Activated naive CD4-positive, alpha-beta T cell treated with anti-CD3 and anti-CD28 coated beads, Interleukin-2, amount 10 ng/mL, durations not matched to agents 7 days and 5 days (primary cell): ENCODE measurements at regions not wholly inside any gene's neighbourhood (a gene's known extent, or its start where the extent isn't known, plus 50 kb on each side); places are given as distances from the start of the nearest gene placed in this dataset.
"Not testable (repeated sequence)": the region's sequence is repeated elsewhere in the genome, so short reads cannot be mapped to it uniquely, and the experiment has no call there.

Source experiments
- CTCF ChIA-PET: fragments of 350-600 bp; sonication (Branson Sonifier 250); formaldehyde crosslinking; loops from one replicate; lab custom pipeline; 2021; ENCODE audit warnings: antibody characterized with exemption; lab: Charles Lee
- DNase-seq: peaks from one replicate; pipeline ENCODE4 v3.0.0-alpha.2; 2020
- H3K27ac Mint-ChIP-seq: one replicate; pipeline ENCODE4 v1.8.0; 2021; ENCODE audit warnings: mild to moderate bottlenecking, moderate library complexity, mixed read lengths
- H3K27me3 Mint-ChIP-seq: one replicate; pipeline ENCODE4 v1.8.0; 2021; ENCODE audit warnings: mild to moderate bottlenecking, mixed read lengths
- H3K36me3 Mint-ChIP-seq: one replicate; pipeline ENCODE4 v1.8.0; 2021; ENCODE audit warnings: mixed read lengths
- H3K4me1 Mint-ChIP-seq: one replicate; pipeline ENCODE4 v1.8.0; 2021; ENCODE audit warnings: mixed read lengths
- H3K4me3 Mint-ChIP-seq: one replicate; pipeline ENCODE4 v1.8.0; 2021; ENCODE audit warnings: mild to moderate bottlenecking, moderate library complexity, mixed read lengths
- H3K9me3 Mint-ChIP-seq: one replicate; pipeline ENCODE4 v1.8.0; 2021; ENCODE audit warnings: mixed read lengths

GRCh38 chr2:589281-590130 is 87.7 kb downstream of the TMEM18 start:
- no peak overlapping the region for H3K27ac Mint-ChIP-seq
- H3K4me3 Mint-ChIP-seq, result no peak overlapping the region
- H3K4me1 Mint-ChIP-seq, result peaks cover 14% of the 10 kb centered on the region
- H3K36me3 Mint-ChIP-seq, result no peaks in the 10 kb centered on the region
- peaks cover 2% of the 10 kb centered on the region for H3K9me3 Mint-ChIP-seq
- no peak for DNase-seq
- peaks cover 47% of the 10 kb centered on the region for H3K27me3 Mint-ChIP-seq
- CTCF ChIA-PET, result no interaction called here

- Mint-ChIP-seq H3K4me1 (peaks cover 14% of the 10 kb centered on the region), H3K9me3 (peaks cover 2% of the 10 kb centered on the region), H3K4me3 (no peak overlapping the region), H3K27me3 (peaks cover 52% of the 10 kb centered on the region), H3K36me3 (no peaks in the 10 kb centered on the region), H3K27ac (no peak overlapping the region)
- CTCF ChIA-PET, result no interaction called here
- DNase-seq, result no peak
These were observed 89.0 kb downstream of the TMEM18 start for GRCh38 chr2:588074-588645.

- Mint-ChIP-seq H3K27me3 (peaks cover 57% of the 10 kb centered on the region), H3K9me3 (peaks cover 2% of the 10 kb centered on the region), H3K36me3 (no peaks in the 10 kb centered on the region), H3K4me1 (peaks cover 14% of the 10 kb centered on the region), H3K4me3 (no peak overlapping the region), H3K27ac (no peak overlapping the region)
- DNase-seq, result no peak
- CTCF ChIA-PET, result no interaction called here
These were observed 89.9 kb downstream of the TMEM18 start for GRCh38 chr2:587087-587960.

- H3K4me3 Mint-ChIP-seq, result no peak overlapping the region
- H3K9me3 Mint-ChIP-seq, result peaks cover 2% of the 10 kb centered on the region
- peaks cover 14% of the 10 kb centered on the region for H3K4me1 Mint-ChIP-seq
- H3K27ac Mint-ChIP-seq, result no peak overlapping the region
- no peak for DNase-seq
- H3K36me3 Mint-ChIP-seq, result no peaks in the 10 kb centered on the region
- CTCF ChIA-PET, result no interaction called here
- H3K27me3 Mint-ChIP-seq, result peaks cover 59% of the 10 kb centered on the region
These were observed 90.5 kb downstream of the TMEM18 start for GRCh38 chr2:586641-587076.

- peak; percentile 57 for DNase-seq
- CTCF ChIA-PET, result interaction anchor here (0.6 to 1.3 kb wide), 5 partner anchors 24 to 963 kb away, joined by 3 to 4 read pairs (median 3); no protein-coding TSS in a partner anchor
- peaks cover 2% of the 10 kb centered on the region for H3K9me3 Mint-ChIP-seq
- H3K4me3 Mint-ChIP-seq, result no peak overlapping the region
- H3K36me3 Mint-ChIP-seq, result no peaks in the 10 kb centered on the region
- H3K27ac Mint-ChIP-seq, result peak overlapping the region; percentile 13
- peaks cover 59% of the 10 kb centered on the region for H3K27me3 Mint-ChIP-seq
- peaks cover 14% of the 10 kb centered on the region for H3K4me1 Mint-ChIP-seq
These were observed 92.1 kb downstream of the TMEM18 start for GRCh38 chr2:584863-585823.

- Mint-ChIP-seq H3K4me3 (no peak overlapping the region), H3K27ac (no peak overlapping the region), H3K9me3 (peaks cover 2% of the 10 kb centered on the region), H3K36me3 (no peaks in the 10 kb centered on the region), H3K4me1 (peaks cover 14% of the 10 kb centered on the region), H3K27me3 (peaks cover 50% of the 10 kb centered on the region)
- CTCF ChIA-PET, result no interaction called here
- no peak for DNase-seq
These were observed 93.5 kb downstream of the TMEM18 start for GRCh38 chr2:583666-584065.

- peaks cover 14% of the 10 kb centered on the region for H3K4me1 Mint-ChIP-seq
- DNase-seq, result no peak
- no peak overlapping the region for H3K4me3 Mint-ChIP-seq
- CTCF ChIA-PET, result no interaction called here
- peaks cover 2% of the 10 kb centered on the region for H3K9me3 Mint-ChIP-seq
- no peak overlapping the region for H3K27ac Mint-ChIP-seq
- no peaks in the 10 kb centered on the region for H3K36me3 Mint-ChIP-seq
- H3K27me3 Mint-ChIP-seq, result peaks cover 46% of the 10 kb centered on the region
These were observed 94.2 kb downstream of the TMEM18 start for GRCh38 chr2:582792-583528.

GRCh38 chr2:582289-582688 is 94.9 kb downstream of the TMEM18 start:
- H3K9me3 Mint-ChIP-seq, H3K27ac Mint-ChIP-seq, H3K36me3 Mint-ChIP-seq, CTCF ChIA-PET, DNase-seq, H3K4me3 Mint-ChIP-seq: not testable (repeated sequence)
- Mint-ChIP-seq H3K27me3 (peaks cover 40% of the 10 kb centered on the region), H3K4me1 (peaks cover 14% of the 10 kb centered on the region)

- Mint-ChIP-seq H3K4me3 (no peak overlapping the region), H3K27me3 (peaks cover 28% of the 10 kb centered on the region), H3K4me1 (peaks cover 5% of the 10 kb centered on the region), H3K9me3 (peaks cover 5% of the 10 kb centered on the region), H3K36me3 (no peaks in the 10 kb centered on the region), H3K27ac (no peak overlapping the region)
- no peak for DNase-seq
- CTCF ChIA-PET, result no interaction called here
These were observed 97.2 kb downstream of the TMEM18 start for GRCh38 chr2:579961-580360.

- DNase-seq, result no peak
- Mint-ChIP-seq H3K36me3 (no peaks in the 10 kb centered on the region), H3K27ac (no peak overlapping the region), H3K9me3 (peaks cover 5% of the 10 kb centered on the region), H3K4me1 (no peaks in the 10 kb centered on the region), H3K27me3 (peaks cover 28% of the 10 kb centered on the region), H3K4me3 (no peak overlapping the region)
- CTCF ChIA-PET, result no interaction called here
These were observed 97.8 kb downstream of the TMEM18 start for GRCh38 chr2:579351-579886.

GRCh38 chr2:576292-576691 is 100.9 kb downstream of the TMEM18 start:
- Mint-ChIP-seq H3K27me3 (peaks cover 13% of the 10 kb centered on the region), H3K9me3 (peaks cover 5% of the 10 kb centered on the region), H3K4me1 (no peaks in the 10 kb centered on the region), H3K36me3 (no peaks in the 10 kb centered on the region), H3K27ac (no peak overlapping the region), H3K4me3 (no peak overlapping the region)
- CTCF ChIA-PET, result no interaction called here
- DNase-seq, result no peak

- CTCF ChIA-PET, result no interaction called here
- peaks cover 5% of the 10 kb centered on the region for H3K9me3 Mint-ChIP-seq
- no peak for DNase-seq
- H3K27ac Mint-ChIP-seq, result no peak overlapping the region
- H3K27me3 Mint-ChIP-seq, result peaks cover 10% of the 10 kb centered on the region
- no peaks in the 10 kb centered on the region for H3K36me3 Mint-ChIP-seq
- no peaks in the 10 kb centered on the region for H3K4me1 Mint-ChIP-seq
- no peak overlapping the region for H3K4me3 Mint-ChIP-seq
These were observed 101.4 kb downstream of the TMEM18 start for GRCh38 chr2:575727-576236.
